T-helper 22 cell (primary cell): ENCODE measurements at regions not wholly inside any gene's neighbourhood (a gene's known extent, or its start where the extent isn't known, plus 50 kb on each side); places are given as distances from the start of the nearest gene placed in this dataset.

Source experiments
- DNase-seq: peaks from one replicate; pipeline ENCODE4 v3.0.0-alpha.2; 2020; ENCODE audit warnings: low read depth

DNA sequence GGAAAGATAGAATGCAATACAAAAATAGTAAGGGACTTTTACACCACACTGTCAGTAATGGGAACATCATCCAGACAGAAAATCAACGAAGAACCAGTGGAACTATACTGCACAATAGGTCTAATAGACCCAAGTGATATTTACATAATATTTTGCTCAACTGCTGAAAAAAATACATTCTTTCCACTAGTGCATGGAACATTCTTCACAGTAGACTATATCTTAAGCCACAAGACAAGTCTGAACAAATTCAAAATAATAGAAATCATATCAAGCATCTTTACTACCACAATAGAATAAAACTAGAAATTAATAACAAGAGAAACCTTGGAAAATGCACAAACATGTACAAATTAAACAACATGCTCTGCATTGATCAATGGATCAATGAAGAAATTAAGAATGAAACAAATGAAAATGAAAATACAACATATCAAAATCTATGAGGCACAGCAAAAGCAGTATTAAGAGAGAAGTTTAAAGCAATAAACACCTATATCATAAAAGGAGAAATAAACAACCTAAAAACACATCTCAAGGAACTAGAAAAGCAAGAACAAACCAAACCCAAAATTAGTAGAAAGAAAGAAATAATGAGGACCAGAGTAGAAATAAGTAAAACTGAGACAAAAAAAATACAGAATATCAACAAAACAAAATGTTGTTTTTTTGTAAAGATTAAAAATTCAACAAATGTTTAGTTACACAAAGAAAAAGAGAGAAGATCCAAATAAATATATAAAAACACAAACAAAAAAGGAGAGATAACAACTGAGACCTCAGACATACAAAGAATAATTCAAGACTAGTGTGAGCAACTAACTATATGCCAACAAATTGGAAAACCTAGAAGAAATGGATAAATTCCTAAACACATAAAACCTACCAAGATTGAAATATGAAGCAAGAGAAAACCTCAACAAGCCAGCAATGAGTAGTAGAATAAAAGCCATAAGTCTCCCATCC lies 51.5 kb upstream of the ANTXR2 start:
- no peak for DNase-seq
